GM19397 (cell line): ENCODE measurements at regions not wholly inside any gene's neighbourhood (a gene's known extent, or its start where the extent isn't known, plus 50 kb on each side); places are given as distances from the start of the nearest gene placed in this dataset.

ENCODE experiments used
- ATAC-seq: cut with Tn5 transposase; IDR thresholded peaks from one replicate; pipeline ENCODE4 v1.9.1; 2021; ENCODE audit warnings: mild to moderate bottlenecking, moderate library complexity; ENCODE audit not compliant: unreplicated experiment

DNA sequence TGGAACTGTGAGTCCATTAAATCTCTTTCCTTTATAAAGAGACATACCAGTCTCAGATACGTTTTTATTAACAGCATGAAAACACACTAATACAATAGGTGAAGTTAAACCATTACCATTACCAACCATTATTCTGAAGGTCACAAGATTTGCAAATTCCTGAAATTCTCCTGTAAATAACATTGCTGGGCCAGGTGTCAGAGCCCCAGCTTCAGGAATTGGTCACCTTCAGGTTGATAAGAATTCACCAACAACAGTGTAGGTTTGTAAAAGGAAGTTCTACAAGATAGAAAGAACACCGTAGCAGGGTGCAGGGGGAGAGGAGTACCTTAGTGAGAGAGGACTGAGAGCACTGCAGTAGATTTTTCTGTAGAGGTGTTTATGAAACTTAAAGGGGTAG is 644.3 kb downstream of the CDY2B start:
- no peak for ATAC-seq

DNA sequence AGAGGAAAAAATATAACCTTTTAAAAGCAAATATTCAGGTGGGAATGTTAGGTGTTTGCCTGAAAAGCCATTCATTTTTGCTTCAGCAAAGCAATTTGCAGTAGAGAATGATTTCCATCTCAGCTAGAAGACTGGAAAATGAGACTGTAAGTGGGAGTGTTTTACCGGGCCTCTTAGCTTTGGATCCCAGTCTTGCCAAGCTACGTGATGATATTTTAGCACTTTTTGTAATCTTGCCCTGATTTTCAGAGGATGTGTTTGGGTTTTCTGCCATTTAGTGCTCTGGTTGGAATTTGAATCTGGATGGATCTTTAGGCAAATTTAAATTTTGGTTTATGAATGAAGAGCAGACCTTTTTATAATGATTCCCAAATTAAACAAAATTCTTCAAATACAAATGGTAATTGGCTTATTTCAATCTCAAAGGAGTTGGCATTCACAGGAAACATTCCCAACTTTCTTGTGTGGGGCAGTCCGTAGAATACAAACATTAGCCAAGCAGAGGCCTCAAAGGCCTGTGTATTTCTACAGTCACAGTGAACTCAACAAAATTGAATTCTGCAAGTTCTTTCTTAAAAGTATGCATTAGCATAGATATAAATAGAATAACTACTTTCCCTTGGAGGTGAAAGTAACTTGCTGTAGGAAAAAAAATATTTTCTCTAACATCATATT is 646.4 kb downstream of the CDY2B start:
- no peak for ATAC-seq

DNA sequence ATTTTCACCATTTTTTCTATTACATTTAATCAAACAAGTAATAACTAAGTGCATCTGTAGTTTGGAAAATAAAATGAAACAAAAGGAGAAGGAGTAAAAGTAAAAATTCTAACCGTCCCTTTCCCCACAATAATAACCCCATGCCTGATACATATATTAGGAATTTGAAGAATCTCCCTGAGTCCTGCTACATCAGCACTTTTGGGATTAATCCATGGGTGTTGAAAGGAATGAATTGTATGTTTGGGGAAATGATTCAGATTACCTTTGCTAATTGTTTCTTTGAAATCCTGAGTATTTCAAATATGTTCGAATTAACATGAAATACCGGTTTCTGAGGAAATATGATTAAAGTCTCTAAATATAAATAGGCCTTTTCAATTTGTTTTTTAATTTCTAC is 648.0 kb downstream of the CDY2B start:
- ATAC-seq, result no peak

DNA sequence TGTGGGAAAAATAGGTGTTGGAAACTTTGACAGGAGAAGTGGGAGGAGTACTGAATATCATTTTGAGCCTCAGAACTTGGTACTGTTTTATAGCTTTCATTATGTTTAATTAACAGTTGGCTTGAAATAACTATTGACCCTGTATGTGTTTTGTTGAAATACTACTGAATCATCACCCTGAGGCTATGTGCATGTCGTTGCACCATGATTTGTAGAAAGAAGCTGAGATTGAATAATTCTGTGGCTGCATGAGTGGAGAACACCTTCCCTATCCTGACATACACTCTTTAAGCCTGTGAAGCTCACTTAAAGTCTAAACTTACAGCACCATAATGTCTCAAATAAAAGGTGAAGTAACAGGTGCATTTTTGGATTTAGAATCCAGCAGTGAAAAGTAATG is 656.5 kb downstream of the CDY2B start:
- no peak for ATAC-seq

DNA sequence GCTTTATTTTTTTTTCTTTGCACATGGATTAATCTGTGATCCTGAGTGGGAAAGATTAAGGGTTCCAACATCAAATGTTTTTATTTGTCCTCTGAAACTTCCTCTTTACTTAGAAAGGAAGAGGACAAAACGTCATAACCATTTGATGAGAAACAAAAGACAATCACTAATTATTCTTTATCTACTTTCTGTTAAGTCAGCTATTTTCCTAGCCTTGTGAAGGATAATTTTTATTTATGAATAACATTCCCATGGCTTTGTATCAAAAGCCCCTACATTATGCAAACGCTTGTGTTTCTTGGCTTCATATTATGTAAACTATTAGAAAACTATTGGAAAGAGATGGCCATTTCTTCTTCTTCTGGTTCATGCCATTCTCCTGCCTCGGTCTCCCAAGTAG is 677.6 kb downstream of the CDY2B start:
- no peak for ATAC-seq

DNA sequence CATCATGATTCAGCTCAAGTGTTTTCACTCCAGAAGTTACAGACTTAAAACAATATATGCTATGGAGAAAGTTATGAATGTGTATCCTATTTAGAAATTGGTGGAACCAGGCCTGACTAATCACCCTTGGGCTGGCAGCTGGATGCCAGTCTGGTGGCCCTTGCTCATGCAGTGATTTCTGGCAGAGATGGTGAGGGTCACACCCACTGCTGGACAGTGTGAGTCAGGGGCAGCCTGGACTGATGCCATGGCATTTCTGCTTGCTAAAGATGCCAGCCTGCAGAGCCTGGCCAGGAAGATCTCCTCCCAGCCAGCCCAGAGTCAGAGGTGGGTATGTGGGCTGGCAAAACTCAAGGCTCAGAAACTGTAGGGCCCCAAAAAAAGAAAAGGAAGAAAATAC is 695.7 kb downstream of the CDY2B start:
- no peak for ATAC-seq

DNA sequence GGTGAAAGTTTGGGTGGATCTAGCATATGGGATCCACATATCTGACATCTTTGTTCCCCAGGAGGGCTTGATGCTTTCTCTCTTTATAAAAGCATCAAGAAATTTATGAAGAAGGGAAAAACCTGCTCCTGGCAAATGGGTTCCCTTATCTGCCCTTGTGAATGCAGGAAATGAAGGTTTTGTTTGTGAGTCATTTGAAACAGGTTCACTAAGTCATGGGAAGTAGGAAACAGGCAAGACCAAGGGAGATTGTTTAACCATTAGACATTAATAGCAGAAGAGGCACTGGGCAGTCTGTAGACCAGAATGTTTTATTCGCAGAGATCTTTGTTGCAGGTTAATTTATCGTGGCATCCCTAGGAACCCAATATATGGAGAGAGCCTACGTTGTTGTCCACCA is 713.1 kb downstream of the CDY2B start:
- no peak for ATAC-seq

DNA sequence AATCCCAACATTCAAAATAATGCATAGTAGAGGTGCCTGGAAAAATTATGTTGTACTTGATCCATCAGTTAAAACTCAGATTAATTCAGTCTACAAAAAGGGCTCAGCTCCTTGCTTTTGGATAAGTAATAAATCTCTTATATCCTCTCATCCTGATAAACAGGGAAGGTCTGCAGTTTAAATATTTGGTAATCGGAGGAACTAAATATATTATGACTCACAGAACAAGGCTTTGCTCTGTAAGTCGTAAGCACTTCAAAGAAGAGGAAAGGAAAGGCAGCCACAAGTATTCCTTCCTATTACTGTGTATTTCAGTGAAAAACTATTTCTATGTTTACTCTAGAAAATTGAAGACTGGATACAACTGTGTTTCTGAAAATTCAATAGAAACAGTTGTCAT is 757.9 kb downstream of the CDY2B start:
- ATAC-seq, result no peak

DNA sequence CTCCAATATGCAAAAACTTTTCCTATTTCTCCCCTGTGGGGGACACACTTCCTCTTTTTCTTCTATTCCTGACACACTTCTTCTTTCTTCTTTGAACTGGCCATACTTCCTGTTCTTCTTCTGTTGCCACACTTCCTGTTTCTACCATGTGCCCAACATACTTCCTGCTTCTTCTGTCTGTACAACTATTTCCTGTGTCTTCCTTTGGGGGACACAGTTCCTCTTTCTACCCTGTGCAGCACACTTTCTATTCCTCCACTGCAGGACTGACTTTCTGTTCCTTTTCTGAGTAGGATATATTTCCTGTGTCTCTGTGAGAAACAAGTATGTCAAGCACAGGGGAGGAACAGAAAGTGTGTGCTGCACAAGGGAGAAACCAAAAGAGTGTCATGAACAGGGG is 794.7 kb downstream of the CDY2B start:
- ATAC-seq, result no peak

DNA sequence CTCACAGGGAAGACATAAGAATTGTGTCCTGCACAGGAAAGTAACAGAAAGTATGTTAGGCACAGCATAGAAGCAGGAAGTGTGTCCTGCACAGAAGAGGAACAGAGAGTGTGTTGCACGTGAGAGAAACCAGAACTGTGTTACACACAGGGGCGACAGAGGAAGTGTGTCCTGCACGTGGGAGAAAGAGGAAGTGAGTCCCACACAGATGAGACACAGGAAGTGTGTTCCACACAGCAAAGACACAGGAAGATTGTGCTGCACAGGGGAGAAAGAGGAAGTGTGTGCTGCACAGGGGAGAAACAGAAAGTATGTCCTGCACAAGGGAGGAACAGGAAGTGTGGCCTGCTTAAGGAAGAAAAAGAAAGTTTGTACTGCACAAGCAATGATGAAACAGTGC is 800.1 kb downstream of the CDY2B start:
- ATAC-seq, result no peak

DNA sequence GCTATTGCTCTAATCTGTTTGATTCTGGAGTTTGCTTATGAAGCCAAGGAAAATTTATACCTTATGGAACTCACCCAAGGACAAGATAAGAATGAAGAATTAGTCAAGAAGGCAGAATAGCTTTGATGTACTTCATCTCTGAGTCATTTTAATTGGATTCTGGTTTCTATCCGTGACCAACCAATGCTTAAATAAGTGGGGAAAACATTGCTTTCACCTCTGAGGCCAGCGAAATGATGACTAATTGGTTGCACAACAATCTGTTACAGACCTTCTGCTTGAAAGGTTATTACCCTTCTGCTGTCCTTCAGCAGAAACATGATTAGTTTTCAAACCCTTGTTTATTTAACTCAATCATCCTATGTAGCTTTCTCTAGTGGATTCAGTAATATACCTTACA is 812.7 kb downstream of the CDY2B start:
- no peak for ATAC-seq

DNA sequence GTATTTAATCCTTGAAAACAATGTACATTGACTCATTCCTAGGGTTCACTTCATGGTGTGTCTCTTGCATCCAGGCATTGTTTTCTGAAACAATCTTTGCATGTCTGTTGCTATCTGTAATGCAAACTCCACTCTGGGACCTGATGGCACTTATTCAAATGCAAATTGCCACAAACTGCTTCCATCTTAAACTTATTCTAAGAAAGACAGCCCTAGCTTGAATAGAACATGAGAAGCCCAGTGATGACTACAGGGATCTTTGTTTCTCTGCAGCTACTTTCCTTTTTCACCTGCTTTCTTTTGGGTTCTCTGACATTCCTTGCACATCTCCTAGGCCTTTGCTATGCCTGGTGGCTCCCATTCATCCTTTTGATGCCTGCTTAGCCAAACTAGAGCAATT is 827.0 kb downstream of the CDY2B start:
- no peak for ATAC-seq

DNA sequence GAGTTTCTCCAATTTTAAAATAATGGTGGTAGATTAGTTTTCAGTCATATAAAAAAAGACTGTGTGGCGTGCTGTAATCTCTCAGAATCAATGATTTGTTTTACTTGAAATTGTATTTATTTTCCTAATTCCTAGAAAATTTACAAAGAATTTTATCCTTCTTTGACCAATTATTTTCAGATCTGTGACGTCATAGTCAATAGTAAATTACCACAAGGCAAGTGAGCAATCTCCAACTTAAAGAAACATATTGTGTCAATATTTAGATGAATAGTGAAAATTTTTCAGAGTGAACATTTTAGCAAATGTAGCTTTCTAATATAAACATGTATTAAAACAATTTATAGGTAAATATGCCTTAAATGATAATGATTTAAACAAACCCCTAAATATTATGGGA is 829.6 kb downstream of the CDY2B start:
- ATAC-seq, result no peak

DNA sequence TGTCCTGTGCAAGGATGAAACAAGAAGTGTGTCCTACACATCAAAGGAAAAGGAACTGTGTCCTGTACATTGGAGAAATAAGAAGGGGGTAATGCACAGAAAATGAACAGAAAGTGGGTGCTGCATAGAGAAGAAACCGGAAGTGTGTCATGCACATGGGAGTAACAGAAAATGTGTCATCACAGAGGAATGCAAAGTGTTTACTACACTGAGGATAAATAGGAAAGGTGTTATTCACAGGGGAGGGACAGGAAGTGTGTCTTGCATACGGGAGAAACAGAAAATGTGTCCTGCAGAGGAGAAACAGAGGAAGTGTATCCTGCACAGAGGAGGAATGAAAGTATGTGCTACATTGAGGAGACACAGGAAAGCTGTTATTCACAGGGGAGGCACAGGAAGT is 834.9 kb downstream of the CDY2B start:
- ATAC-seq, result no peak

DNA sequence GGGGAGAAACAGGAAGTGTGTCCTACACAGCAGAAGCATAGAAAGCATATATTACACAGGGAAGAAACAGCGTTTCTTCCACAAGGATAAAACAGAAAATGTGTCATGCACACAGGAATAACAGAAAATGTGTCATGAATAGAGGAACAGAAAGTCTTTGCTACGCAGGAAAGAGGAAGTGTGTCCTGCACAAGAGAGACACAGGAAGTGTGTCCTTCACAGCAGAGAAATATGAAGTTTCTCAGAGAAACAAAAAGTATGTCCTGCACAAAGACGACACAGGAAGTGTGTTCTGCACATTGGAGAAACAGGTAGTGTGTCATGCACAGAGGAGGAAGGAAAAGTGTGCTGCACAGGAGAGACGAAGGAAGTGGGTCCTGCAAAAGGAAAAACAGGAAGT is 835.3 kb downstream of the CDY2B start:
- no peak for ATAC-seq

DNA sequence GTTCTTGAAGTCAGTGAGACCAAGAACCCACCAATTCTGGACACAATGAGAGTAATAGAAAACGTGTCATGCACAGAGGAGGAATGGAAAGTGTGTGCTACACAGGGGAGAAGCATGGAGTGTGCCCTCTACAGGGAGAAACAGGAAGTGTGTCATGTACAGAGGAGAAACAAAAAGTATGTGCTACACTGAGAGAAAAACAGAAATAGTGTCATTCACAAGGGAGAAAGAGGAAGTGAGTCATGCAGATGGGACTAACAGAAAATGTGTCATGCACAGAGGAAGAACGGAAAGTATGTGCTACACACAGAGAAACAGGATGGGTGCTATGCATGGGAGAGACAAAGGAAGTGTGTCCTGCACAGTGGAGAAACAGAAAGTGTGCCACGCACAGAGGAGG is 835.7 kb downstream of the CDY2B start:
- ATAC-seq, result no peak

DNA sequence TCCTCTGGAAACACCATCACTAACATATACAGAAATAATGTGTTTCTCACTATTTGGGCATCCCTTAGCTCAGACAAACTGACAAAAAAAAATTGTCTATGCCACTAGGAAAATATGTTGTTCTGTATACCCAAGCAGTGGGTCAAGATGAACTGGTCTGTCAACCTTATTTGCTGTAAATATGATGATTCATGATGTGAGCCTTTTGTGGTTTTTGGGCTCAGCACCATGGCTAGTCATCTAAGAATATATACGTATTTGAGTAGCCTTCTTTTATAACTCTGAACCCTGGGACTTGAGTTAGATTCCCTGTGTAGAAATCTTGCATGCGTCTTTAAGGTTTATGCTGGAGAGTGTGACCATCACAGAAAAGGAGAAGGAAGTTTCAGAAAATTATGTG is 841.6 kb downstream of the CDY2B start:
- ATAC-seq, result no peak

DNA sequence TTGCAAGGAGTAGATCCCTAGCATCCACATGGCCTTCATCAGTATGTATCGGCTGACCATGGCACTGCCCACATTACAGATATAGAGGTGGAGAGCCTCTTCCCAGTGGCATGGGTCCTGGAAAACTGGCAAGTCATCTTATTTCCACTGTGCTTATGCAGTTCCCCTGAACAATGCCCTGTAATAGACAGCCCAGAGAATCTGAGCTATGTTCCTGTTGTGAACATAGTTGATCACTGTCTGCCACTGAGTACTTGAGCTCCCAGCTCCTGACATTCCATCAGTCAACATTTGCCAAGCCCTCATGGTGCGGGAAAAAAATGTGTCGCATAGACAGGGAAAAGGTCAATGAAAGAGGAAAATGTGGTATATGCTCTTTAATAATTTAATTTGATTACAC is 861.9 kb downstream of the CDY2B start:
- ATAC-seq, result no peak

DNA sequence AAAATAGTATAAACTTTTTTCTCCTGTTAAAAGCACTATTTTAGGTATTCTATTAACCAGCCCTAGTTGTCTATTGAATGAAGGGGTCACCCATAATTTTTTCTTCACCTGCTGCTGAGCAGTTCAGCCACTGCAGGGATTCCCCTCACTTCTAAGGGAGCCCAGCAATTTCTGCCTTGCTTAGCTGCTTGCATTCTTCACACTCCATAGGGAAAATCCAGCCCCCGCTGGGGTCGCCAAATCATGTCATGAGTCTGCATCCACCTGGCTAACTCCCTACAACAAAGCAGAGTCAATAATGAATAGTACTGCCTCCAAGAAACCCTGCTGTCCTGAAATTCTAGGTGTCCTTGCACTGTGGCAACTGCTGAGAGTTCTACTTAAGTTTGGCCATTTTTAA is 886.5 kb downstream of the CDY2B start:
- no peak for ATAC-seq

DNA sequence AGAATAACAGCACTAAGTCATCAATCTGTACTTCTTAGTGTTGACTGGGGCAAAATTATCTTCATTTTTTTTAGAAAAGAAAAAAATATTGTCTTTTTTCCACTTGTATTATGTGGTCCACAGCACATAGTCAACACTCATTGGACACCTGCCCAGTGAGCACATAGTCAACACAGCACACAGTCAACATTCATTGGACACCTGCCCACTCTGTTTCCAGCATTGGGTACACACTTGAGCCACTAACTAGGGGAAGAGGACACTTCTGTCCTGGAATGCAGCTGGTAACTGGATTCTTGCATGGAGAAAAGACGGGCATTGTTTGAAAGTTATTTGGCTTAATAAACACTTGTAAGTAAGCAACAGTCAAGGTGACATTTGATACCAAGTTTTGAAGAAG is 898.2 kb downstream of the CDY2B start:
- ATAC-seq, result no peak

DNA sequence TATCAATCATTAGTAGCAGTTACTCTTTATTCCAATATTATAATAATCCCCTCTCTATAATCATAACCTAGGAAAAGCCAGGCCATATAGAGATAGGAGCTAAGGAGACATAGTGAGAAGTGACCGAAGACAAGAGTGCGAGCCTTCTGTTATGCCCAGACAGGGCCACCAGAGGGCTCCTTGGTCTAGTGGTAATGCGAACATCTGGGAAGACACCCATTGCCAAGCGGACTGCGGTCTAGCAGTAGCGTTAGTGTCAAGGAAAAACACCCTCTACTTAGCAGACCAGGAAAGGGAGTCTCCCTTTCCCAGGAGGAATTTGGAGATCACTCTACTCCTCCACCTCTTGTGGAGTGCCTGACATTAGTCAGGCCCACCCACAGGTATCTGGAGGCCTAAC is 920.9 kb downstream of the CDY2B start:
- ATAC-seq, result no peak

DNA sequence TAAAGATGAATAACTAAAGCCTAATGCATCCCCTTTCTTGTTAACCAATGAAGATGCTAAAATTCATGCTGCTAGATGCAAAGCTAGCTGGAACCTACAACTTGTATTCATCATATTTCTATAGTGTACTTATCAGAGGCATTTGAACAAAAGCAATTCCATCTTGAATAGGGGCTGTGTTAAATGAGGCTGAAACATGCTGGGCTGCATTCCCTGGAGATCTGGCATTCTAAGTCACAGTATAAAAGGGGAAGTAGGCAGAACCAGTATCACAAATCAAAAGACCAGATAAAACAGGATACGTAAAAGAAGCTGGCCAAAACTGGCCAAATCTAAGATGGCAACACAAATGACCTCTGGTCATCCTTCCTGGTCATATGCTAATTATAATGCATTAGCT is 932.8 kb downstream of the CDY2B start:
- no peak for ATAC-seq
